CD4-positive, alpha-beta T cell treated with Interferon alpha-2 for 1 hour (primary cell): ENCODE measurements at regions not wholly inside any gene's neighbourhood (a gene's known extent, or its start where the extent isn't known, plus 50 kb on each side); places are given as distances from the start of the nearest gene placed in this dataset.

Experiments
- DNase-seq, 2 donors: peaks; one replicate each; pipeline ENCODE4 v3.0.0-alpha.2; 2020 to 2022

DNA sequence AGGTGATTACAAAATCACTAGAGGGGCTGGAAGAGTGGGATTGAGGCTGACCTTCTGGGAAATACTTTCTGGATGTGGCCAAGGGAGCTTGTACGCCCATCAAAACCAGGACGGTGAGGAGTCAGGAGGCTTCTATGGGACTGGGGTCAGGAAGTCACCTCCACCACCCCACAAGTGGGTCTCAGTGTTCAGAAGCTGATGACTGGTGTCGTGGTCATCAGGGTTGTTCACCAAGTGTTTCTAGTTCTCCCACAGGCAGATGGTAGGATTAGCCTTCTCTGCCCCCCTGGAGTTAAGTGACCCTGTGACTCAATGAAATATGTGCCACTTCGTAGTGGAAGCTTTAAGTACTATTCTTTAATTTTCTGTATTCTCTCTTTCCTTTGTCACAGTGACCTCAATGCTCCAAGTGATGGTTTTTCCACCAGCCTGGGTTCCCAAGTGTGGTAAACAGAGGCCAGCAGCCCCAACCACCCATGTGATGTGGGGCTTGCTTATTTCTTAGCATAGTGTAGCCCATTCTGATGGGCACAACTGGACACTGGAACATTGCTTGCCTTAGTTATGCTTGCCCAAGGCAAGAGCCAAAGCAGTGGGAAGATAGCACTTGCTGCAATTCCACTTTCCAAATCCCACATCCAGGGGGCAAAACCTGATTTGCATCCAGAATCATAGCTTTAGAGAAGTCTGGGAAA lies 258.8 kb downstream of the CYP26B1 start:
- no peak for DNase-seq

GRCh38 chr2:71887196-71887595 lies 260.5 kb downstream of the CYP26B1 start:
- no peak for DNase-seq

GRCh38 chr2:71886241-71886640 lies 261.4 kb downstream of the CYP26B1 start:
- no peak for DNase-seq

DNA sequence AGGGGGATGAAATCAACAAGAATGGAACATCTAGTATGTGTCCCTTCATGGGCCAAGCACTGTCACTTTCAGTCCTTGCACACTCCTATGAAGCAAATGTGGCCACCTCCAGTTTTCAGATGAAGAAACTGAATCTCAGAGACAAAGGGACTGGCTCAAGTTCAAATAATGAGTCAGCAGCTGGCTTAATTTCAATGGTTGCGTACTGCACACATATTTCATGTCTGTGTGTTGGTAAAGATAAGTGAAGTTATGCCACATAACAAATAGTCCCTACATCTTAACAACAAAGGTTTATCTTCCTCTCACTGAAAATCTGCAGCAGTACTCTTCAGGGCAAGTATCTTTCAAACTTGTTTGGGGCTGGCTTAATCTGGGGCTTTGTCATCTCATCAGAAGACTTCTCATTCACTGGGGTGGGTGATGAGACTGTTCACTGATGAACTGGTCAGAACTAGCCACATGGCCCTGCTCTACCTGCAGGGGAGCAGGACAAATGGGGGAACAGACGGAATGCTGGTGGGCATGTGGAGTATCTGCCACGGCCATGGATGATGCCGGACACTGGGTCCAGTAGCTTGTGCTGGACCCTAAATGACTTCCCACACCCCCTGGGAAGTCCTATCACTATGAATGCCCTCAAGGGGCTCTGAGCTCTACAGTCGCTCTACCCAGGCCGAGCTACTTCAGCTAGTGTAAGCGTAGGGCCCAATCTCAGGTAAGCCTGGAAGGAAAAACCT lies 263.2 kb downstream of the CYP26B1 start:
- DNase-seq = no peak

GRCh38 chr2:71882949-71883472 lies 264.7 kb downstream of the CYP26B1 start:
- DNase-seq = no peak

- DNase-seq = no peak
Observed at GRCh38 chr2:71882236-71882946, 265.3 kb downstream of the CYP26B1 start.

- no peak for DNase-seq
Observed at GRCh38 chr2:71880846-71881610, 266.6 kb downstream of the CYP26B1 start.

- DNase-seq = no peak
Observed at GRCh38 chr2:71880287-71880686, 267.4 kb downstream of the CYP26B1 start.

DNA sequence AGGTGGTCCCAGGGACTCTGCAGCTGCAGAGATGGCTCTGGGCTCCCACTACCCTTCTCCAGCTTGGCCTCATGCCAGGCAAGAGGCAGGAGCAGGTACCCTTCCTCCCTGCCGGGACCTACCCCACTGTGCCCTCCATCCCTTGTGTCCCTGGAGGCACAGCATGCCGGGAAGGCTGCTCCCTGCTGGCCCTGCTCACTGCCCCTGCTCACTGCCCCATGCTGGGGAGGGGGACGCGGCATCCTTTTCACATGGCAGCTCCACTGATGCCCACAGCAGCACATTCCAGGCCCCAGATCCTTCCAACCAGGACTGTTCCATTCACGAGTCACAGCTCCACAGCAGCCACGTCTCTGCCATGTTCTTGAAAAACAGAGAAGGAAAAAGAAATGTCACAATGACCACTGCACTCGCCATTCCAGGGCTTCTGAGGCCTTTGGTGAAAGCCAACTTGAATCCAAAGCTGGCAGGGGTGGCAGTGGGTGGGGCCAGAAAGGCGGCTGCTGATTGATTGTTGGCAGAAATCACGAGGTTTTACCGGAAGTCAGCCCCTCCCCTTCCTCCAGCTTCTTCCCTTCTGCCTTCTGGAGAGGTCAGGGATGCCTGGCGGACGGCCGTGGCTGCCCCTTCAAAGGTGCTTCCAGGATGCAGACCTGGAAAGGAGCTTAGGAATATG lies 268.0 kb downstream of the CYP26B1 start:
- DNase-seq = no peak

GRCh38 chr2:71878626-71879508 lies 268.8 kb downstream of the CYP26B1 start:
- no peak for DNase-seq

- no peak for DNase-seq
Observed at GRCh38 chr2:71877636-71878035, 270.0 kb downstream of the CYP26B1 start.

DNA sequence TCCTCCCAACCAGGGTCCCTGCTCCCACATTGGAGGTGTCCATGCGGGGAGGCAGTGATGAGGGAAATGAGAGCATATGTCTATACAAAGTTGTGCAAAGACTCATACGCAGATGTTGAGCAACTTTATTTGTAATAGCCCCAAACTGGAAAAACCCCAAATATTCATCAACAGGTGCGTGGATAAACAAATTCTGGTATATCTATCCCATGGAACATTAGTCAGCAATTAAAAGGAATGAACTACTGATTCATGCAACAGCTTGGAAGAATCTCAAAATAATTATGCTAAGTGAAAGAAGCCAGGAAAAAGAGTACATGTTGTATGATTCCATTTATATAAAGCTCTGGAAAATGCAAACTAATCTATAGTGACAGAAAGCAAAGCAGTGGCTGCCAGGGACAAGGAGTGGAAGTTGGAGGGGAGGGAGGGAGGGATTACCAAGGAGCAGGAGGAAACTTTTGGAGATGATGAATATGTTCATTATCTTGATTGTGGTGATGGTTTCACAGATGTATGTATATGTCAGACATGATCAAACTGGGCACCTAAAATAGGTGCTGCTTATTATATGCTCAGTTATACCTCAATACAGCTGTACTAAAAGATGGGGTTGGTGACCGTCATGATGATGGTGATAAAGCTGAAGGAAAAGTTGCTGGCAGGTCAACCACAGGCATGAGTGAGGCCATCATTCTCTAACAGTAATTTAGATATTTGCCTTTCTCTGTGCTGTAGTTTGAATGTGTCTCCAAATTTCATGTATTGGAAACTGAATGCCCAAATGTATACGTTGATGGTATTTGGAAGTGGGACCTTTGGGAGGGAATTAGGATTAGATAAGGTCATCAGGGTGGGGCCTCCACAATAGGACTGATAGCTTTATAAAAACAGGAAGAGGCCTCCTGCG lies 270.9 kb downstream of the CYP26B1 start:
- no peak for DNase-seq

DNA sequence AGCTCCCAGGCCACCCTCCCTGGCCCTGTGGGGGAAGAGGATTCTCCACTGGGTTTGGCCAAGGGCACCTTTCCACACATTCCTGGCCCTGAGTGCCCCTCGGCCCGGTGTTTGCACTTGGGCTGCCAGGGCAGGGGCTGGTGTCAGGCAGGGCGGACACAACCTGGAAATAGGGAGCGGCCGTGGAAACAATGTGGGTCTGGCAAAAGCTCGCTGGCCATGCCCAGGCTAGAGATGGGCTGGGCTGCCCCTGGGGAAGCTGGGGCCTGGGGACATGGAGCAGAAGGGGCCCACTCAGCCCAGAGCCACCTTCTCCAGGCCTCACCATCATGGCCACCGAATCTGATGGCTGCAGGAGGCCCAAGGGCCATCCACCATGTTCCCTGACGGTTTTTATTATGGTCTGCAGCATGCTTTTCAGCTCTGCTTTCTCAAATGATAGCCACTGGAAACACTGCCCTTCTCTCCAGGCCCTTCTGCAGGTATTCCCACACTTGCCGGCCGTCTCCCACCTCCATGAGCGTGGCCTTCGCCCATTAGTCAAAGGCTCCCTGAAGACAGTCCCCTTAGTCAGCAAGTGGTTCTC lies 275.1 kb downstream of the CYP26B1 start:
- DNase-seq = no peak

GRCh38 chr2:71865391-71865965 lies 282.2 kb downstream of the CYP26B1 start:
- DNase-seq = no peak

GRCh38 chr2:71864085-71864484 lies 283.6 kb downstream of the CYP26B1 start:
- no peak for DNase-seq

- no peak for DNase-seq
Observed at GRCh38 chr2:71863396-71863795, 284.3 kb downstream of the CYP26B1 start.

DNA sequence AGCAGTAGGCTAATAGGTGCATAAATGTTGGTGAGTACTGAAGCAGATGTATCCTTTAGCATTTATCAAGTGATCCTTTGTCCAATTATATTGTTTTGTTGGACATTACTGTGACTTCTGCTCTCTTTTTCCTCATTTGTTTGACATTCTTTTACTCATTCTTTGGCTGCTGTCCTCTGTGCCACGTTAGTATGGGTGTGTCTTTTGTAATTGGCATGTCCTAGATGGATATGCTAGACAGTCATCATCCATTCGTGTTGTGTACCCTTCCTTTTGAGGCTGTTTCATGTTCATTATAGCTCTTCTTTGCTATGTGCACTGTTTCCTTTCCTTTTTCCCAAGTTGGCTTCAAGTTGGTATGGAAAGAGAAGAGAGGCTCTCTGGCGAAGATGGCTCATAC lies 284.7 kb downstream of the CYP26B1 start:
- DNase-seq = no peak

DNA sequence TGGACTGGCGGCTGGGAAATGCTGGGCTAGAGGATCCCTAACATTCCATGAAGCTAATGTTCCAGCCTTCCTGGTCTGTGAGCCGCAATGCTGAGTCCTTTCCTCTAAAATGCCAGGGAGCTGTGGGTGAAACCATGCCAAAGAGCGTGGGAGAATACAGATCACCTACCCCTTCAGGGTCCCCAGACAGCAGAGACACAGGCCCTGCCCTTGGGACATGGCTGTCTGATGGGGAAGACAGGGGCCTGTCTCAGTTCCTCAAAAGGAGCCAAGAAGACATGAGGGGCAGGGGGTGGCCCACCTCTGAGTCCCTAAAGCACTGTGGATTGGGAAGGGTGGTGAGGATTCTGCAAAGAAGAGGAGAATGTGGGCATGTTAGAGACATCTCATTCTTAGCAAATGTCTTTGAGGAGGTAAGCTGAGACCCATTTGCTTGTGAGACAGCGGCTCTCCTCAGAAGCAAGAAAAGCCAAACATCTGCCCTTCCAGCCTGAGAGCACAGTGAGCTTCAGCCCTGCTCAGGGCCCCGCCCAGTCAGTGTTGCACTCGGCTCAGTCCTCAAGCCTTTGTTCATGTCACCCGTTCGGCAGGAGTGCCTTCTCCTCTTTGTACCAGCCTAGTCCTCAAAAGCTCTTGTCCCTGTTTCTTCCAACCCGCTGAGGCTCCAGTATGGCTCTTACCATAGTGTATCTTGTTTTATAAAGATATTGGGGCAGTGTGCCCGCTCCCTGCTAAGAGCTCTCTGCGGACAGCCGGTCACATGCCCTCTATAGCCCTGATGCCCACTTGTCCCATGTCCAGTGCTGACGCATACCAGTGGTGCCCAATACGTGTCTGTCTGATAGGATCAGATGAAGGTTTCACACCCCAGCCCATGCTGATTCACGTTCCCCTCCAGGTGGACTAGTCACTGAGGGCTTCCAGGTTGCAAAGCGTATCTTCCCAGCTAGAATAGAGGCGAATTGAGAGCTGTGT lies 286.2 kb downstream of the CYP26B1 start:
- no peak for DNase-seq
